22Rv1 (cell line): ENCODE measurements at regions not wholly inside any gene's neighbourhood (a gene's known extent, or its start where the extent isn't known, plus 50 kb on each side); places are given as distances from the start of the nearest gene placed in this dataset.

Experiments used
- H3K27ac ChIP-seq: fragments of 450-650 bp; 2 replicates; pipeline ENCODE4 v1.5.1; 2017
- CTCF ChIP-seq: fragments of 450-650 bp; IDR thresholded peaks from 2 replicates; pipeline ENCODE4 v1.5.1; 2017; ENCODE audit warnings: mild to moderate bottlenecking
- ZFX ChIP-seq: fragments of 450-650 bp; IDR thresholded peaks from 2 replicates; pipeline ENCODE4 v1.6.1; 2017; ENCODE audit warnings: antibody characterized with exemption, borderline replicate concordance

- TF ChIP-seq CTCF: no peak
- no peak overlapping the region for H3K27ac ChIP-seq
These were observed 115.7 kb upstream of the GDF10 start for GRCh38 chr10:47184273-47184672.

GRCh38 chr10:47184724-47185330, 115.2 kb upstream of the GDF10 start:
- H3K27ac ChIP-seq: no peak overlapping the region
- TF ChIP-seq ZFX: no peak

- TF ChIP-seq CTCF: no peak
- no peak for TF ChIP-seq ZFX
- H3K27ac ChIP-seq: no peak overlapping the region
These were observed 113.1 kb upstream of the GDF10 start for GRCh38 chr10:47186941-47187340.

GRCh38 chr10:47187592-47187991, 112.4 kb upstream of the GDF10 start:
- H3K27ac ChIP-seq: no peak overlapping the region
- TF ChIP-seq CTCF (no peak), ZFX (no peak)

- no peak overlapping the region for H3K27ac ChIP-seq
These were observed 111.8 kb upstream of the GDF10 start for GRCh38 chr10:47188156-47188555.

GRCh38 chr10:47189802-47190201, 110.2 kb upstream of the GDF10 start:
- H3K27ac ChIP-seq: no peak overlapping the region
- TF ChIP-seq ZFX (no peak), CTCF (no peak)

More at GRCh38 chr10:47188156-47188555, 111.8 kb upstream of the GDF10 start:
- TF ChIP-seq ZFX (no peak), CTCF (no peak)

GRCh38 chr10:47190301-47190700, 109.7 kb upstream of the GDF10 start:
- H3K27ac ChIP-seq: no peak overlapping the region
- TF ChIP-seq CTCF (no peak), ZFX (no peak)
